Adrenal gland (tissue), 9 donors: ENCODE measurements at regions not wholly inside any gene's neighbourhood (a gene's known extent, or its start where the extent isn't known, plus 50 kb on each side); places are given as distances from the start of the nearest gene placed in this dataset.

Source experiments
- DNase-seq, 7 donors: peaks; one replicate each; pipeline ENCODE4 v3.0.0-alpha.2; 2019 to 2020
- H3K27ac ChIP-seq, 5 donors: fragments of 200-600 bp; sonication (generic) in 4 of 5; 1 replicate in 3 of 5; 2 replicates in 2 of 5; pipeline versions ENCODE4 v1.5.1 to v1.8.0; 2016 to 2020; ENCODE audit warnings: mild to moderate bottlenecking in 1 of 5
- H3K27me3 ChIP-seq: fragments of 200-600 bp; 2 replicates; pipeline ENCODE4 v1.8.0; 2021
- H3K36me3 ChIP-seq, 2 donors: fragments of 200-600 bp; replicated peaks in 1 of 2; 1 replicate in 1 of 2; 2 replicates in 1 of 2; pipeline versions ENCODE4 v1.5.1 to v1.8.0; 2018 to 2022
- H3K4me1 ChIP-seq, 2 donors: fragments of 200-600 bp; replicated peaks in 1 of 2; 1 replicate in 1 of 2; 2 replicates in 1 of 2; pipeline versions ENCODE4 v1.5.1 to v1.8.0; 2018 to 2021
- H3K4me3 ChIP-seq, 4 donors: fragments of 200-600 bp; sonication (generic) in 3 of 4; one replicate each; pipeline ENCODE4 v1.5.1; 2016 to 2018
- H3K9me3 ChIP-seq, 3 donors: fragments of 200-600 bp; sonication (generic) in 1 of 3; replicated peaks in 1 of 3; 1 replicate in 2 of 3; 2 replicates in 1 of 3; pipeline versions ENCODE4 v1.5.1 to v1.8.0; 2016 to 2021
- CTCF ChIP-seq, 6 experiments: fragments of 450-650 bp in 4 of 6; fragments of 200-600 bp in 2 of 6; sonication (generic) in 1 of 6; IDR thresholded peaks; 1 replicate in 5 of 6; 2 replicates in 1 of 6; pipeline versions ENCODE4 v1.5.1 to v1.8.0; 2016 to 2021; ENCODE audit warnings: antibody characterized with exemption in 6 of 6, mild to moderate bottlenecking in 2 of 6, moderate library complexity in 1 of 6
- POLR2A ChIP-seq, 2 donors: fragments of 450-650 bp; IDR thresholded peaks; one replicate each; pipeline ENCODE4 v1.6.1; 2017; ENCODE audit warnings: antibody characterized with exemption in 2 of 2, mild to moderate bottlenecking in 2 of 2, moderate library complexity in 1 of 2
- WGBS, 4 donors: extraction: QIAGEN DNeasy Blood & Tissue Kit in 2 of 4; methylation state at CpG; one replicate each; pipeline versions ENCODE4 v1.1.5 to v1.1.7; 2013 to 2017; 5-methylcytosine and 5-hydroxymethylcytosine counted together
- intact Hi-C, 2 donors: fragments of 100-400 bp; cut with DNase I; formaldehyde crosslinking; loops; one replicate each; pipeline versions ENCODE4 v1.14.1 to v1.15.0; 2022 to 2023
- donor health status: healthy with polysubstance abuse.
- donor health status: Bipolar disorder and iron deficiency.
- donor health status: DM: yes; HTN: yes; CAD: no.
- donor health status: DM: no; HTN: no; CAD: no.
- donor health status: DM: no; HTN: no; CAD: no.

- no peaks in the 10 kb centered on the region for H3K4me1 ChIP-seq
- WGBS, 4 donors, result 68 to 72% (median 71%) methylated on average over 6 of the region's 6 CpGs
- intact Hi-C loops, result no loop called here
- H3K36me3 ChIP-seq, result no peaks in the 10 kb centered on the region
- TF ChIP-seq POLR2A (IDR thresholded peaks at IDR 0.05) (no peak), CTCF (IDR thresholded peaks at IDR 0.05) (no peak)
- no peaks in the 10 kb centered on the region for H3K27me3 ChIP-seq
- H3K27ac ChIP-seq, result no peak overlapping the region
- DNase-seq, result no peak
- H3K9me3 ChIP-seq, result no peaks in the 10 kb centered on the region
- no peak overlapping the region for H3K4me3 ChIP-seq
These were observed 925.7 kb downstream of the DCDC2C start for GRCh38 chr2:4628998-4629501.

- H3K36me3 ChIP-seq, result no peaks in the 10 kb centered on the region
- H3K27me3 ChIP-seq, result no peaks in the 10 kb centered on the region
- 35 to 46% (median 38%) methylated on average over 4 of the region's 4 CpGs for WGBS, 4 donors
- H3K4me3 ChIP-seq, result no peak overlapping the region
- DNase-seq, result no peak
- TF ChIP-seq CTCF (IDR thresholded peaks at IDR 0.05), result no peak
- TF ChIP-seq POLR2A (IDR thresholded peaks at IDR 0.05), result no peak
- no peaks in the 10 kb centered on the region for H3K9me3 ChIP-seq
- intact Hi-C loops, result no loop called here
- H3K4me1 ChIP-seq, result no peaks in the 10 kb centered on the region
- no peak overlapping the region for H3K27ac ChIP-seq
These were observed 931.9 kb downstream of the DCDC2C start for GRCh38 chr2:4635289-4635688.

GRCh38 chr2:4653991-4654390 is 950.6 kb downstream of the DCDC2C start:
- no peaks in the 10 kb centered on the region for H3K4me1 ChIP-seq
- no peak for DNase-seq
- no peak overlapping the region for H3K4me3 ChIP-seq
- no peak for TF ChIP-seq POLR2A (IDR thresholded peaks at IDR 0.05)
- TF ChIP-seq CTCF (IDR thresholded peaks at IDR 0.05), result no peak
- H3K27me3 ChIP-seq, result no peaks in the 10 kb centered on the region
- H3K36me3 ChIP-seq, result no peaks in the 10 kb centered on the region
- H3K9me3 ChIP-seq, result no peaks in the 10 kb centered on the region
- intact Hi-C loops, result no loop called here
- H3K27ac ChIP-seq, result no peak overlapping the region
- WGBS, 4 donors, result 55 to 93% (median 82%) methylated on average over 1 of the region's 1 CpG

GRCh38 chr2:4656326-4656725 is 953.0 kb downstream of the DCDC2C start:
- Histone ChIP-seq H3K27me3 (no peaks in the 10 kb centered on the region), H3K9me3 (no peaks in the 10 kb centered on the region), H3K4me3 (no peak overlapping the region), H3K27ac (no peak overlapping the region), H3K4me1 (no peaks in the 10 kb centered on the region), H3K36me3 (no peaks in the 10 kb centered on the region)
- WGBS, 4 donors, result 76 to 84% (median 82%) methylated on average over 3 of the region's 3 CpGs
- DNase-seq, result no peak
- intact Hi-C loops, result no loop called here
- TF ChIP-seq CTCF (IDR thresholded peaks at IDR 0.05), result no peak
- TF ChIP-seq POLR2A (IDR thresholded peaks at IDR 0.05), result no peak
